Ramos (cell line): ENCODE measurements at regions not wholly inside any gene's neighbourhood (a gene's known extent, or its start where the extent isn't known, plus 50 kb on each side); places are given as distances from the start of the nearest gene placed in this dataset.
"Not testable (repeated sequence)": the region's sequence is repeated elsewhere in the genome, so short reads cannot be mapped to it uniquely, and the experiment has no call there.

Source experiments
- in situ Hi-C: fragments of 300-500 bp; cut with MboI; formaldehyde crosslinking; loops from one replicate; pipeline ENCODE4 v1.14.3; 2022; ENCODE audit warnings: low sequenced_read_pairs; ENCODE audit not compliant: unreplicated experiment

DNA sequence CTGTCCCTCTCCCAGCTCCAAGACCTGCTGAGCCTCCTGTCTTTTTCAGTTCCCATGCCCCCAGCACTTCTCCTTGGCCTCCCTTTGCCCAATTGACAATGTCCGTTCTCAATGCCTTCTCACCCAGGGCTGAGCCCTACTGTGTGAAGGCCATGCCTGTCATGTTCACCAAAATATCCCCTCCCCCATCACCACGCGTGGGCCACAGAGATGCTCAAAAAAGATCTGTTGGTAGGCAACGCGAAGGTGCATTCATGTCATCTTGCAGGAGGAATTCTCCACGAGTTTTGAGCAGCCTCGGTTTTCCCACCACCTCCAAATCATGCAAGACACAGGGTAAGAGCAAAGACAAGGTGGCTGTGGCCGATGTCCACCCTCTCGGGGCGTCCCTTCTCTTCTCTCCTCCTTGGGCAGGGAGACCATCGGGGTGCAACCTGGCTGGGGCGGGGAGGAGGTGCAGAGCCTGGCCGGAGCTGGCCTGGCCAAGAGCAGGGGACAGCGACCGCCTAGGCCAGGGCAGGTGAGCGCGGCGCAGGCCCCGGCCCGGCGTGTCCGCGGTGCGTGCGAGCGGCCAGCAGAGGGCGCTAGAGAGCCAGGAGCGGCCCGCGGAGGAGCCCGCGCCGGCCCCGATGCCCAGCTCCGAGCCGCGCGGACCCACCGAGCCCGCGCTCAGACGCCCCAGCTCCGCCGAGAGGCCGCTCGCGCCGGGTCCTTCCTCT lies 56.3 kb upstream of the KRTAP5-11 start:
- in situ Hi-C loops = not testable (repeated sequence)

DNA sequence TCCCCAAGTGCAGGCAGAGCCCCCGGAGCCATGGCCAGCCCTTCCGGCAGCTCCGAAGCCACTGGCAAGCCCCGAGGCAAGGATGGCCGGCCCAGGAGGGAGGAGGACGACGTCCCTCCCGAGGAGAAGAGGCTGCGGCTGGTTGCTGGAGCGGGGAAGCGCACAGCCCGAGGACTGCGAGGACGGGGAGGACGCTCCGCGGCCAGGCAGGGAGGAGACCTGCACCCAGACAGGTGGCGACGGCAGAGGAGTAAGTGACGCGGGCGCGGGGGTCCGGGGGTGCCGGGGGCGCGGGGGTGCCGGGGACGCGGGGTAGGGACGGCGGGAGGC lies 56.8 kb upstream of the KRTAP5-11 start:
- in situ Hi-C loops = not testable (repeated sequence)

- in situ Hi-C loops = not testable (repeated sequence)
Measured at GRCh38 chr11:71639916-71640315, 57.2 kb upstream of the KRTAP5-11 start.

DNA sequence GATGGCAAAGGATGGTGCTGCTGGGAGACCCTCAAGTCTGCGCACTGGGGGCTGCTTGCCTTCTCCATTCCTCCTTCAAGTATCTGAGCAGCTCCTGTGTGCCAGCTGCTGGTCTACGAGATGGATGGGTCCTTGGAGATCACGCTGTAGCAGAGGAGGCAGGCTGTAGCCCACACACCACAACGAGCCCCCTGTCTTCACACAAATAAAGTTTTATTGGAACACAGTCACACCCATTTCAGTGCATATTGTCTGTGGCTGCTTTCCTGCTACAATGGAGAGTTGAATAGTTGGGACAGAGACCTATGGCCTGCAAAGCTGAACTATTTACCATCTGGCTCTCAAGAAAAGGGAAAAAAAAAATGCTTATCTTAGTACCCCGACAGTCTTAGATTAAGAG lies 64.4 kb upstream of the KRTAP5-11 start:
- in situ Hi-C loops = not testable (repeated sequence)

- in situ Hi-C loops = not testable (repeated sequence)
Measured at GRCh38 chr11:71652998-71653397, 70.3 kb upstream of the KRTAP5-11 start.

- in situ Hi-C loops = not testable (repeated sequence)
Measured at GRCh38 chr11:71654423-71654822, 71.7 kb upstream of the KRTAP5-11 start.

DNA sequence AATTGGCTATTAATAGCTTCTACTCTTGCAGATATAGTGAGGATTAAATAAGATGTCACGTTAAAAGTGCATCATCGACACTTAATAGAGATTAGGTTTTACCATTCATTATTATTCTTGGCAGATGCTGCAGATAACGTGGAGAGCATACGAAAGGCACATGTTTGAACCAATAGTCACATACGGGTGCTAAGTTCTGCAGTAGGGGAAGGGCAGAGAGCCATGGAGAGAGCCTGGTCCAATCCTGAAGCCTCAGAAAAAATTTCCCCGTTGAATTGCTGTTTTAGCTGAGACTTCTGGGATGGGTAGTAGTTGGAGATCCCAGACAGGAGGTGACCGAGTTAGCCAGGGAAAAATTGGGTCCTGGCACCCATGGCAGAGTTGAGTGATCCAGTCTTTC lies 72.4 kb upstream of the KRTAP5-11 start:
- in situ Hi-C loops = not testable (repeated sequence)

- in situ Hi-C loops = not testable (repeated sequence)
Measured at GRCh38 chr11:71656513-71656912, 73.8 kb upstream of the KRTAP5-11 start.

GRCh38 chr11:71664941-71665340 lies 82.3 kb upstream of the KRTAP5-11 start:
- in situ Hi-C loops = not testable (repeated sequence)

GRCh38 chr11:71698110-71698509 lies 115.4 kb upstream of the KRTAP5-11 start:
- in situ Hi-C loops = not testable (repeated sequence)

GRCh38 chr11:71698961-71699360 lies 116.3 kb upstream of the KRTAP5-11 start:
- in situ Hi-C loops = not testable (repeated sequence)

DNA sequence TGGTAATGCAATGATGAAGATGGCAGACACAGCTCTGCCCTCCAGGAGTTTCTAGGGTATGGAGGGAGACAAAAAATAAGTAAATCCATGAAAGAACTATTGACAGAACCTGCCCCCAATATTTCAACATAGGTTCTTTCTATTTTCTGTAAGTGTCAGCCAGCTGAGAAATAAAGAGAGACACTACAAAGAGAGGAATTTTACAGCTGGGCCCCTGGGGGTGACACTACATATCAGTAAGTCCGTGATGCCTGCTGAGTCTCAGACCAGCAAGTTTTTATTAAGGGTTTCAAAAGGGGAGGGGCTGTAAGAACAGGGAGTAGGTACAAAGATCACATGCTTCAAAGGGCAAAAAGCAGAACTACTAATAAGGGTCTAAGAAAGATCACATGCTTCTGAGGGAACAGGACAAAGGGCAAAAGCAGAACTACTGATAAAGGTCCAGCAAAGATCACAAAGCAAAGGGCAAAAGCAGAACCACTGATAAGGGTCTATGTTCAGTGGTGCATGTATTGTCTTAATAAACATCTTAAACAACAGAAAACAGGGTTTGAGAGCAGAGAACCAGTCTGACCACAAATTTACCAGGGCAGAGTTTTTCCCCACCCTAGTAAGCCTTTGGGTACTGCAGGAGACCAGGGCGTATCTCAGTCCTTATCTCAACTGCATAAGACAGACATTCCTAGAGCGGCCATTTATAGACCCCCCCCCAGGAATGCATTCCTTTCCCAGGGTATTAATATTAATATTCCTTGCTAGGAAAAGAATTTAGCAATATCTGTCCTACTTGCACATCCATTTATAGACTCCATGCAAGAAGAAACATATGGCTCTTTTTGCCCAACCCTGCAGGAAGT lies 119.0 kb upstream of the KRTAP5-11 start:
- in situ Hi-C loops = not testable (repeated sequence)

- in situ Hi-C loops = not testable (repeated sequence)
Measured at GRCh38 chr11:71705086-71705737, 122.5 kb upstream of the KRTAP5-11 start.

GRCh38 chr11:71705738-71706432 lies 123.2 kb upstream of the KRTAP5-11 start:
- in situ Hi-C loops = not testable (repeated sequence)

DNA sequence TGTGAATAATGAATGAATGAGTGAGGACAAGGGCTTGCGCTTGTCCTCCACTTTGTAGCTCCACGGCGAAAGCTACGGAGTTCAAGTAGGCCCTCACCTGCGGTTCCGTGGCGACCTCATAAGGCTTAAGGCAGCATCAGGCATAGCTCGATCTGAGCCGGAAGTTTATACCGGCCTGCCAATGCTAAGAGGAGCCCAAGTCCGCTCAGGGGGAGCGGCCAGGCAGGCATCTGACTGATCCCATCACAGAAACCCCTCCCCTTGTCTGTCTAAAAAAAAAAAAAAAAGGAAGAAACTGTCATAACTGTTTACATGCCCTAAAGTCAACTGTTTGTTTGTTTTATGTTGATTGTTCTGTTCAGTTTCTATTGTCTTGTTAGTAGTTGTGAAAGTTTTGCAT lies 124.4 kb upstream of the KRTAP5-11 start:
- in situ Hi-C loops = not testable (repeated sequence)

- in situ Hi-C loops = not testable (repeated sequence)
Measured at GRCh38 chr11:71709541-71709940, 123.5 kb upstream of the DEFB108B start.

- in situ Hi-C loops = not testable (repeated sequence)
Measured at GRCh38 chr11:71710171-71710671, 122.8 kb upstream of the DEFB108B start.

GRCh38 chr11:71710701-71711385 lies 122.2 kb upstream of the DEFB108B start:
- in situ Hi-C loops = not testable (repeated sequence)

DNA sequence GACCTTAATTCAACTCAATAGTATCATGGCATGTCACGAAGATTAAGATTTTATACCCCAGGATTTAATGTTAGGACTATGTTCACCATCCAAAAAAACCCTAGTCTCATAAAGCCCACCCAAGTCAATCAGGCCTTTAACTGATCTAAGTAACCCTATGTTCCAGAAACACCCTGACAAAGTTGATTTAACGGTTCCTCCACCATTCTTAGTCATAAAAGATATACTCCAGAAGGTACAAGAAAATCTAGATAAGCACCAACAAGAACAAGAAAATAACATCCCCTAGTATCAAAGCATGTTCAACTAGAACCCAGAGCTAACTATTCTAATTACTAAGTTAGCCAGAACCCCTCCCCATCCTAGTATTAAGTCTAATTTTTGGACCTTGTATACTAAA lies 120.7 kb upstream of the DEFB108B start:
- in situ Hi-C loops = not testable (repeated sequence)

DNA sequence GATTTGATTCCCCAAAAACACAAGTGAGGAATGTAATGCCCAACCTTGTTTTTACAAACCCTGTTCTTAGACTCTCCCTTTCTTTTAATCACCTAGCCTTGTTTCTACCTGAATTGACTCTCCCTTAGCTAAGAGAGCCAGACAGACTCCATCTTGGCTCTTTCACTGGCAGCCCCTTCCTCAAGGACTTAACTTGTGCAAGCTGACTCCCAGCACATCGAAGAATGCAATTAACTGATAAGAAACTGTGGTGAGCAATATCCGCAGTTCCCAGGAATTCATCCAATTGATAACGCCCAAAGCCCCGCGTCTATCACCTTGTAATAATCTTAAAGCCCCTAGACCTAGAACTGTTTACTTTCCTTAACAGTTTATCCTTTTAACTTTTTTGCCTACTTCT lies 120.2 kb upstream of the DEFB108B start:
- in situ Hi-C loops = not testable (repeated sequence)
